ENCODE measurements at regions not wholly inside any gene's neighbourhood (a gene's known extent, or its start where the extent isn't known, plus 50 kb on each side); places are given as distances from the start of the nearest gene placed in this dataset.

DNA sequence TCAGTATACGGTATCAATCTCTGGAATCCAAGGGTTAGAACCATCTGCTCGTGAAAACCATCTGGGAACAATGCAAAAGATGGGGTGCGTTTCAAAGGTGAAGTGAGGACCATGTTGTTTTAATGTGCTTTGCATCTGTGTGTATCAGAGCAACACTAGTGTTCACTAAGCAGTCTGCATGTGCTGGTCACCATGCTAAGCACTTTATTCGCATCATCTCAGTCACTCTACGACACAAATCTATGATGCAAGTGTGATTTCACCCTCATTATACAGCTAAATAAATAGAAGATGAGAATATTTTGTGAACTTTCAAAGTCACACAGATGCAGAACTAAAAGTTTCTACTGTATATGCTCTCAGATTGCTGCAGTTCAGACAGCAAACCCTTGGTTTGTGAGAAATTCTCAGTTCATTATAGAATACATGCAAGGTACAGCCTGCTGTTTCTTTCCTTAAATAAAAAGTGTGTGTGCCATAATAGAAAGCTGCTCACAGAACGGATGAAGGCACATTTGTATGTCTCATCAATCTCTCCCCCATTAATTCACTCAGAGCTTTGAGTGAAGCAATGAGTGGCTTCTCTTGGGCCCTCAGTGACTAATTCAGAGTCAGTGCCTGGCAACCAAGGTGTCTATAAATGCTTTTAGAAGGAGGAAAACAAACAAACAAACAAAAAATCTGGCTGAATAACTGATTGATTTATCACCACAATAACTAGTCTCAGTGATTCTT is 652.8 kb upstream of the SOX11 start:
- no peaks in the 10 kb centered on the region for H3K27me3 ChIP-seq (ENCODE audit: low read depth)
- H3K27ac ChIP-seq (replicated peaks) = no peak overlapping the region
- TF ChIP-seq, protein P1, sequence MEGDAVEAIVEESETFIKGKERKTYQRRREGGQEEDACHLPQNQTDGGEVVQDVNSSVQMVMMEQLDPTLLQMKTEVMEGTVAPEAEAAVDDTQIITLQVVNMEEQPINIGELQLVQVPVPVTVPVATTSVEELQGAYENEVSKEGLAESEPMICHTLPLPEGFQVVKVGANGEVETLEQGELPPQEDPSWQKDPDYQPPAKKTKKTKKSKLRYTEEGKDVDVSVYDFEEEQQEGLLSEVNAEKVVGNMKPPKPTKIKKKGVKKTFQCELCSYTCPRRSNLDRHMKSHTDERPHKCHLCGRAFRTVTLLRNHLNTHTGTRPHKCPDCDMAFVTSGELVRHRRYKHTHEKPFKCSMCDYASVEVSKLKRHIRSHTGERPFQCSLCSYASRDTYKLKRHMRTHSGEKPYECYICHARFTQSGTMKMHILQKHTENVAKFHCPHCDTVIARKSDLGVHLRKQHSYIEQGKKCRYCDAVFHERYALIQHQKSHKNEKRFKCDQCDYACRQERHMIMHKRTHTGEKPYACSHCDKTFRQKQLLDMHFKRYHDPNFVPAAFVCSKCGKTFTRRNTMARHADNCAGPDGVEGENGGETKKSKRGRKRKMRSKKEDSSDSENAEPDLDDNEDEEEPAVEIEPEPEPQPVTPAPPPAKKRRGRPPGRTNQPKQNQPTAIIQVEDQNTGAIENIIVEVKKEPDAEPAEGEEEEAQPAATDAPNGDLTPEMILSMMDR (IDR thresholded peaks at IDR 0.05; ENCODE audit: borderline replicate concordance) = no peak
- H3K36me3 ChIP-seq = no peaks in the 10 kb centered on the region
- no peaks in the 10 kb centered on the region for H3K4me1 ChIP-seq
- no peaks in the 10 kb centered on the region for H3K9me3 ChIP-seq (replicated peaks)
- no peak overlapping the region for H3K4me3 ChIP-seq
- intact Hi-C loops (cut with micrococcal nuclease) = no loop called here
- no peak for DNase-seq

DNA sequence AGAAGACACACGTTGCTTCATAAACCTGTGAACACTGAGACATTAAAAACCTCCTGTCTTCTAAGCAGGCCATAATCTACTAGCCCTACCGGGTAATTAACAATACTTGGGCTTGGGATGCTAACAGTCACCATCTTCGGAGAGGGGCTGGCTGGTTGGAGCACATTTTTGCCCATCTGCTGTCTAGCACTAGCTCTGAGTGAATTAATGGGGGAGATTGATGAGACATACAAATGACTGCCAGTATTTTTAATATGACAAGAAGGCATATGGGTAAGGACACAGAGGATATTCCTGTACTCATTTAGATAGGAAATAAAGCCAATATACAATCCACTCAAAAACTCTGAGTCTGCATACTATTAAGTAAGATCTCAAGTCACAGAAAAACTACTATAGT is 651.6 kb upstream of the SOX11 start:
- H3K4me3 ChIP-seq = no peak overlapping the region
- no peak for DNase-seq
- no peaks in the 10 kb centered on the region for H3K9me3 ChIP-seq (replicated peaks)
- no peaks in the 10 kb centered on the region for H3K36me3 ChIP-seq
- no peaks in the 10 kb centered on the region for H3K4me1 ChIP-seq
- H3K27me3 ChIP-seq (ENCODE audit: low read depth) = no peaks in the 10 kb centered on the region
- intact Hi-C loops (cut with micrococcal nuclease) = no loop called here
- TF ChIP-seq, protein P1 (IDR thresholded peaks at IDR 0.05; ENCODE audit: borderline replicate concordance) = no peak
- H3K27ac ChIP-seq (replicated peaks) = no peak overlapping the region

DNA sequence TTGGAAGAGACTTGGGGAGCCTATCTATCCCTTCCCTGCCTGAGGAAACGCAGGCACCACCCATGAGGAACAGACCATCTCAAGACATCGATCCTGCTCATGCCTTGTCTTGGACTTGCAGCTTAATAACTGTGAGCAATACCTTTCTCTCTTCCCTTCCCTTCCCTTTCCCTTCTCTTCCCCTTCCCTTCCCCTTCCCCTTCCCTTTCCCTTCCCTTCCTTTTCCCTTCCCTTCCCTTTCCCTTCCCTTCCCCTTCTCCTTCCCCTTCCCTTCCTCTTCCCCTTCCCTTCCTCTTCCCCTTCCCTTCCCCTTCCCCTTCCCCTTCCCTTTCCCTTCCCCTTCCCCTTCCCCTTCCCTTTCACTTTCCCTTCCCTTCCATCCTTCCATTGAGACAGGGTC is 650.7 kb upstream of the SOX11 start:
- TF ChIP-seq, protein P1 (IDR thresholded peaks at IDR 0.05; ENCODE audit: borderline replicate concordance) = no peak
- Histone ChIP-seq H3K27me3 (ENCODE audit: low read depth) (no peaks in the 10 kb centered on the region), H3K36me3 (no peaks in the 10 kb centered on the region), H3K4me3 (no peak overlapping the region), H3K4me1 (no peaks in the 10 kb centered on the region), H3K27ac (replicated peaks) (no peak overlapping the region), H3K9me3 (replicated peaks) (peaks cover 4% of the 10 kb centered on the region)
- DNase-seq = no peak
- intact Hi-C loops (cut with micrococcal nuclease) = no loop called here

DNA sequence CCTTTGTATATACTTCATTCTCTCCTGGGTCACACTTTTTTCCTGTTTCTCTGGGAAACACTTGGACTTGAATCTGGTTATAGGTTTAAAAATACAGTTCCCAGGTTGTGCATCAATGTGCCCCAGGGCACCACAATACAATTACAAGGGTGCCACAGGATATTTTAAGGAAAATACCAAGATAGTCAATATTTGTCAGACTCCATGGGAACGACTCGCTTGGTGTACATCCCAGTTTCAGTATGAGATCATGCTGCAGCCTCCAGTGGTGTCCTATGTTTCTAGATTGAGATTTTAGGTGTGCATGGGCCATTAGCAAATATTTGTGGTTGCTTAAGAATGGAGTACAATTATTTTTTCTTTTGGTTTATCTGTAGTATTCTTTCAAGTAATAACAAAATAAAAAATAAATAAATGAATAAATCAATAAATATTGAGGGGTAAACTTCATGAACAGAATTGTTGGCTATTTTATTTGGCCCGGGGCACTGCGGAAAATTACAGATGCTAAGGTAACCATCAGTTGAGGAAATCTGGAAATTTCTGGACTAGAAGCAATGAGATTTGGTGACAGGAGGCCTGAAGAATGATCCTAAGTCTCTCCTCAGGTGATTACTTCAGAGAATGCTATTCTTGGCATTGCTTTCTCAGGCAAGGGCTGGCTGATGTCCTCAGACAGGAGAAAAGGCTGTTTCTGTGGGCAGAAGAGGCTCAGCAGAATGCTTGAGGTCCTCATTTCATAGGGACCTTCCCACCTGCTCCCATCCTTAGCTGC is 649.3 kb upstream of the SOX11 start:
- Histone ChIP-seq H3K36me3 (no peaks in the 10 kb centered on the region), H3K27ac (replicated peaks) (no peak overlapping the region), H3K9me3 (replicated peaks) (peaks cover 13% of the 10 kb centered on the region), H3K4me1 (no peaks in the 10 kb centered on the region), H3K27me3 (ENCODE audit: low read depth) (no peaks in the 10 kb centered on the region), H3K4me3 (no peak overlapping the region)
- DNase-seq = no peak
- intact Hi-C loops (cut with micrococcal nuclease) = no loop called here
- TF ChIP-seq, protein P1 (IDR thresholded peaks at IDR 0.05; ENCODE audit: borderline replicate concordance) = no peak

DNA sequence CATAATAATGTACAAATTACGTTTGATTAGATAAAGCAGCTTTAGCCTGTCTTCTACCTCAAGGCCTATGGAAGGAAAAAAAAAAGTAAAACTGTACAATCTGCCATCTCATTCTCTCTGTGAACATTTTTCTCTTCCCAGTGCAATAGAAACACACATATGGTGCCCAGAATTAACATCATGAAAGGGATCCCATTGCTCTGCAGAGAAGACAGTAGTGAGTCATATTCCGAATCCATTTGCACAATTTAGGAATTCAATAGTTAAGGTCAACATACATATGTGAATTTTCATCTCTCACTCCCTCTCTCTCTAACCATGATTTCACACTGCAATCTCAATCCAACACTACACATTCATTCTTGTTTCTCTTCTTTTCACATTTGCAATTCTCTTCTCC is 640.9 kb upstream of the SOX11 start:
- intact Hi-C loops (cut with micrococcal nuclease) = no loop called here
- Histone ChIP-seq H3K27me3 (ENCODE audit: low read depth) (no peaks in the 10 kb centered on the region), H3K4me1 (no peaks in the 10 kb centered on the region), H3K36me3 (no peaks in the 10 kb centered on the region), H3K4me3 (no peak overlapping the region), H3K9me3 (replicated peaks) (peaks cover 11% of the 10 kb centered on the region), H3K27ac (replicated peaks) (no peak overlapping the region)
- TF ChIP-seq, protein P1 (IDR thresholded peaks at IDR 0.05; ENCODE audit: borderline replicate concordance) = no peak
- no peak for DNase-seq

All from left ventricle myocardium inferior (tissue), 1 donor.